ENCODE measurements at regions not wholly inside any gene's neighbourhood (a gene's known extent, or its start where the extent isn't known, plus 50 kb on each side); places are given as distances from the start of the nearest gene placed in this dataset.

GRCh38 chrX:124524852-124525251 is 178.5 kb downstream of the SH2D1A start:
- Histone ChIP-seq H3K4me3 (no peak overlapping the region), H3K4me1 (ENCODE audit: low read depth) (no peaks in the 10 kb centered on the region), H3K9me3 (no peaks in the 10 kb centered on the region), H3K36me3 (ENCODE audit: low read depth) (no peaks in the 10 kb centered on the region)
- ATAC-seq, result no peak
- TF ChIP-seq, protein P1, sequence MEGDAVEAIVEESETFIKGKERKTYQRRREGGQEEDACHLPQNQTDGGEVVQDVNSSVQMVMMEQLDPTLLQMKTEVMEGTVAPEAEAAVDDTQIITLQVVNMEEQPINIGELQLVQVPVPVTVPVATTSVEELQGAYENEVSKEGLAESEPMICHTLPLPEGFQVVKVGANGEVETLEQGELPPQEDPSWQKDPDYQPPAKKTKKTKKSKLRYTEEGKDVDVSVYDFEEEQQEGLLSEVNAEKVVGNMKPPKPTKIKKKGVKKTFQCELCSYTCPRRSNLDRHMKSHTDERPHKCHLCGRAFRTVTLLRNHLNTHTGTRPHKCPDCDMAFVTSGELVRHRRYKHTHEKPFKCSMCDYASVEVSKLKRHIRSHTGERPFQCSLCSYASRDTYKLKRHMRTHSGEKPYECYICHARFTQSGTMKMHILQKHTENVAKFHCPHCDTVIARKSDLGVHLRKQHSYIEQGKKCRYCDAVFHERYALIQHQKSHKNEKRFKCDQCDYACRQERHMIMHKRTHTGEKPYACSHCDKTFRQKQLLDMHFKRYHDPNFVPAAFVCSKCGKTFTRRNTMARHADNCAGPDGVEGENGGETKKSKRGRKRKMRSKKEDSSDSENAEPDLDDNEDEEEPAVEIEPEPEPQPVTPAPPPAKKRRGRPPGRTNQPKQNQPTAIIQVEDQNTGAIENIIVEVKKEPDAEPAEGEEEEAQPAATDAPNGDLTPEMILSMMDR (IDR thresholded peaks at IDR 0.05), result no peak
- DNase-seq, result no peak
- intact Hi-C loops (cut with DNase I, micrococcal nuclease), result no loop called here

DNA sequence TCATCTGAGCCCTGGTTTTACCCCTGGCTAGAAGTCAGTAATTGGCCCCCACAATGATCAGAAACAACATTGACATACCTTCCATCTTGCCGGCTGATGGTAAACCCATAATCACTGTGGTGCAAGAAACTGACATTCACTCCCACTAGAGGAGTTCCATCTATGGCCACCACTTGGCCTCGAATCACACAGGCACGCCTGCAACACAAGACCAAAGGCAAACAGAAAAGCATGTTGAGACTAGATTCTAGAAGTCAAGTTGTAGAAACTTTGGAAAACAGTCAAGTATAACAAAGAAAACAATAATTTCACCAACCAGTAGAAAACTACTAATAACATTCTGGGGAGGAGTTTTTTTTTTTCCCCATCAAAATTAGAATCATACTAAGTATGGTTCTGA is 183.4 kb downstream of the SH2D1A start:
- ATAC-seq (no peak), DNase-seq (no peak)
- Histone ChIP-seq H3K4me1 (ENCODE audit: low read depth) (no peaks in the 10 kb centered on the region), H3K9me3 (no peaks in the 10 kb centered on the region), H3K36me3 (ENCODE audit: low read depth) (no peaks in the 10 kb centered on the region), H3K4me3 (no peak overlapping the region)
- TF ChIP-seq, protein P1 (IDR thresholded peaks at IDR 0.05), result no peak
- intact Hi-C loops (cut with DNase I, micrococcal nuclease), result no loop called here

- TF ChIP-seq, protein P1 (IDR thresholded peaks at IDR 0.05), result no peak
- DNase-seq (no peak), ATAC-seq (no peak)
- H3K36me3 ChIP-seq (ENCODE audit: low read depth), result no peaks in the 10 kb centered on the region
- intact Hi-C loops (cut with DNase I, micrococcal nuclease), result no loop called here
- no peaks in the 10 kb centered on the region for H3K4me1 ChIP-seq (ENCODE audit: low read depth)
- no peak overlapping the region for H3K4me3 ChIP-seq
- no peaks in the 10 kb centered on the region for H3K9me3 ChIP-seq
These were observed 184.4 kb downstream of the SH2D1A start for GRCh38 chrX:124530803-124531202.

GRCh38 chrX:124534536-124534935 is 188.2 kb downstream of the SH2D1A start:
- no peaks in the 10 kb centered on the region for H3K36me3 ChIP-seq (ENCODE audit: low read depth)
- intact Hi-C loops (cut with DNase I, micrococcal nuclease), result no loop called here
- TF ChIP-seq, protein P1 (IDR thresholded peaks at IDR 0.05), result no peak
- H3K4me1 ChIP-seq (ENCODE audit: low read depth), result no peaks in the 10 kb centered on the region
- no peak for ATAC-seq
- H3K4me3 ChIP-seq, result no peak overlapping the region
- no peaks in the 10 kb centered on the region for H3K9me3 ChIP-seq
- DNase-seq, result no peak

- Histone ChIP-seq H3K4me1 (ENCODE audit: low read depth) (no peaks in the 10 kb centered on the region), H3K4me3 (no peak overlapping the region), H3K36me3 (ENCODE audit: low read depth) (no peaks in the 10 kb centered on the region), H3K9me3 (no peaks in the 10 kb centered on the region)
- ATAC-seq (no peak), DNase-seq (no peak)
- intact Hi-C loops (cut with DNase I, micrococcal nuclease), result no loop called here
- TF ChIP-seq, protein P1 (IDR thresholded peaks at IDR 0.05), result no peak
These were observed 194.1 kb downstream of the SH2D1A start for GRCh38 chrX:124540474-124540873.

DNA sequence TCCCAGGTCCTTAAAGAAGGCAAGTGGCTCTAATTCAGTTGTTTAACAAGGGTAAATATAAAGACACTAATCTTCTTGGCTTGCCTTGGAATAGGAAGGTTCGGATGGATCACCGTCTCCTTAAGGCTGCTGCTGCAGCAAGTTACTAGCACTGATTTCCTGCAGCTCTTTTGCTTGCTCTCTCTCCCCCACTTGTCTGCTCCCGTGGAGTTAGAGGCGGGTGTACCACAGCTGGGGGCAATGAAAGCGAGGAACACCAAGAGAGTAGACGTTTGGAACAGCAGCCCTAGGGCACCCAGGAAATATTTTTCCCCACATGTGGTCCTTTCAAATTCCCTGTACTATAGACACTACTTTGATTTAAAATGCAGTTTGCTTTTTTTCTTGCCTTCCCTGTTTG is 202.2 kb downstream of the SH2D1A start:
- DNase-seq (no peak), ATAC-seq (no peak)
- H3K36me3 ChIP-seq (ENCODE audit: low read depth), result no peaks in the 10 kb centered on the region
- H3K9me3 ChIP-seq, result no peaks in the 10 kb centered on the region
- TF ChIP-seq, protein P1 (IDR thresholded peaks at IDR 0.05), result no peak
- no peak overlapping the region for H3K4me3 ChIP-seq
- intact Hi-C loops (cut with DNase I, micrococcal nuclease), result no loop called here
- H3K4me1 ChIP-seq (ENCODE audit: low read depth), result no peaks in the 10 kb centered on the region
